ENCODE measurements at regions not wholly inside any gene's neighbourhood (a gene's known extent, or its start where the extent isn't known, plus 50 kb on each side); places are given as distances from the start of the nearest gene placed in this dataset.

DNA sequence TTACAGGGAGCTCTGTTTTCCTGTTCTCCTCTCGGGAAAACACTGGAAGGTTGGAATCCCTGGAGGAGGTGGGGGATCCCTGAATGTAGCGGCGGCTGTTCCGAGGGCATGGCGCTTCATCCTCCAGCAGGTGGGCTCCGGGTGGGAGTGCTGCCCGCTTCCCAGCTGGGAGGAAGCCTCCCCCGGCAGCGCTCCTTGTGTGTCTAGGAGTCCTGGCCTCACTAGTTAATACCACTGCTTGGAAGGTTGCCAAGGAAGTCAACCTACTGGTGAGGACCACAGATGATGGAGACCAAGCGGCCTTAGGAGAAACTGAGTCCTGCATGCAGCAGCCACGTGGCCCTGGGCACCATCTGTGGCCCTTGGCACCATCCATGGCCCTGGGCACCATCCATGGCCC, 151.9 kb upstream of the PFKP start:
- no peak for DNase-seq (ENCODE audit: low spot score in 2 of 2)
- Histone ChIP-seq H3K4me1 (no peaks in the 10 kb centered on the region), H3K9me3 (no peaks in the 10 kb centered on the region), H3K27ac (no peak overlapping the region), H3K4me3 (no peak overlapping the region), H3K36me3 (no peaks in the 10 kb centered on the region), H3K27me3 (peaks cover 22% of the 10 kb centered on the region)
- TF ChIP-seq POLR2AphosphoS5 (IDR thresholded peaks at IDR 0.05): no peak
- TF ChIP-seq EP300 (IDR thresholded peaks at IDR 0.05): no peak
- TF ChIP-seq, protein P1, sequence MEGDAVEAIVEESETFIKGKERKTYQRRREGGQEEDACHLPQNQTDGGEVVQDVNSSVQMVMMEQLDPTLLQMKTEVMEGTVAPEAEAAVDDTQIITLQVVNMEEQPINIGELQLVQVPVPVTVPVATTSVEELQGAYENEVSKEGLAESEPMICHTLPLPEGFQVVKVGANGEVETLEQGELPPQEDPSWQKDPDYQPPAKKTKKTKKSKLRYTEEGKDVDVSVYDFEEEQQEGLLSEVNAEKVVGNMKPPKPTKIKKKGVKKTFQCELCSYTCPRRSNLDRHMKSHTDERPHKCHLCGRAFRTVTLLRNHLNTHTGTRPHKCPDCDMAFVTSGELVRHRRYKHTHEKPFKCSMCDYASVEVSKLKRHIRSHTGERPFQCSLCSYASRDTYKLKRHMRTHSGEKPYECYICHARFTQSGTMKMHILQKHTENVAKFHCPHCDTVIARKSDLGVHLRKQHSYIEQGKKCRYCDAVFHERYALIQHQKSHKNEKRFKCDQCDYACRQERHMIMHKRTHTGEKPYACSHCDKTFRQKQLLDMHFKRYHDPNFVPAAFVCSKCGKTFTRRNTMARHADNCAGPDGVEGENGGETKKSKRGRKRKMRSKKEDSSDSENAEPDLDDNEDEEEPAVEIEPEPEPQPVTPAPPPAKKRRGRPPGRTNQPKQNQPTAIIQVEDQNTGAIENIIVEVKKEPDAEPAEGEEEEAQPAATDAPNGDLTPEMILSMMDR (IDR thresholded peaks at IDR 0.05): no peak
- TF ChIP-seq POLR2A (IDR thresholded peaks at IDR 0.05): no peak
- 92% methylated on average over 7 of the region's 11 CpGs for WGBS

DNA sequence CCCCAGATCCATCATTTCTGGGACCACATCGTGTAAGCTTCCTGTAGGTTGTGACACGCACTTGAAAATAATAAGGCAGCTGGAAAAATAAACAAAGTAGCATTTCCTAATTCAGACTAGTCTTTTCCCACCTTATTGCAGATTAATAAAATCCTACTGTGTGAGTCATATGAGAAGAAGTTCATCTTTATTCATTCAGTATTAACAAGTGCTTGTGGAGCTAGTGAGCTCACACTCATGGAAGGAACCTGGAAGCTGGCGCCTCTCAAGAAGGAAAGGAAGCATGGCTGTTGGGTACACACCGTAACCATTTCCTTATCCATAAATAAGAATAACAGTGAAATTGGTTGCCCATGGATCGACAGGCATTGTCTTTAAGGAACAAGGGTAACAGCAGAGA, 152.6 kb upstream of the PFKP start:
- H3K9me3 ChIP-seq: no peaks in the 10 kb centered on the region
- 84% methylated on average over 5 of the region's 5 CpGs for WGBS
- H3K27me3 ChIP-seq: peaks cover 22% of the 10 kb centered on the region
- H3K36me3 ChIP-seq: no peaks in the 10 kb centered on the region
- no peak for TF ChIP-seq POLR2AphosphoS5 (IDR thresholded peaks at IDR 0.05)
- TF ChIP-seq, protein P1 (IDR thresholded peaks at IDR 0.05): no peak
- no peak for TF ChIP-seq POLR2A (IDR thresholded peaks at IDR 0.05)
- TF ChIP-seq EP300 (IDR thresholded peaks at IDR 0.05): no peak
- H3K27ac ChIP-seq: no peak overlapping the region
- H3K4me1 ChIP-seq: no peaks in the 10 kb centered on the region
- no peak overlapping the region for H3K4me3 ChIP-seq
- no peak for DNase-seq (ENCODE audit: low spot score in 2 of 2)

DNA sequence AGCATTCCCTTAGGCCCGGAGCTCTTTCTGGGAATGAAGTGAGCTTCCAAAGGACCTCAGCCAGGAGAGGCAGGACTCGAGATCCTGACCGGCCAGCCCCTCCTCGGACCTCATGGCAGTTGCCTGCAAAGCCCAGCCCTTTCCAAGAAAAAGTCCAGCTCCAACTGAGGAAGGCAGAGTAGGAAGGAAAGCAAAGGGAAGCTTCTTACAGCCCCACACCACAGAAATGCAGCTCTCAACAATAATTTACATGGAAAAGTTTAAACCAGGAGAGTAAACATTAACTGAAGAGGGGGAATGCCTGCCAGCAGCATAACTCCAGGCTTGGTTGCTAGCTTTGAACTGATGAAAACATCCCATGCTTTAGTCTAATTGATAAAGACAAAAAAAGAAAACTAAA, 153.9 kb upstream of the PFKP start:
- TF ChIP-seq POLR2A (IDR thresholded peaks at IDR 0.05) (no peak), POLR2AphosphoS5 (IDR thresholded peaks at IDR 0.05) (no peak), EP300 (IDR thresholded peaks at IDR 0.05) (no peak)
- TF ChIP-seq, protein P1 (IDR thresholded peaks at IDR 0.05): no peak

DNA sequence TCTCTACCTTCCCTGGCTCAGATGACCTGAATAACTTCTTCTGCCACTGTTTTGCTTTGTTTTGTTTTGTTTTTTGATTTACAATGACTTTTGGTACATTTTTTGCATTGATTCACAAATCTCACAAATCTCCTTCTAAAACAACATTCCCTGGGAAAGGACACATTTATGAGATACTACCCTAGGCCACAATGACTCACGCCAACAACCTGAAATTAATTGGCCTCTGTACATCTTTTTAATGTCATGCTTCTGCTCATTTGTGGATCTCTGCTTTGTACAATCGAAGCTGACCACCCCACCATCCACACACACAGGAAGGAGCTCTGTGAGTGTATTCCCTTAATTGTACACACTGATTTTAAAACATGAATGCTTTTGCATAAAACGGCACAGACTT, 156.7 kb upstream of the PFKP start:
- TF ChIP-seq, protein P1 (IDR thresholded peaks at IDR 0.05): no peak
- no peak for TF ChIP-seq POLR2A (IDR thresholded peaks at IDR 0.05)
- no peak for TF ChIP-seq EP300 (IDR thresholded peaks at IDR 0.05)
- TF ChIP-seq POLR2AphosphoS5 (IDR thresholded peaks at IDR 0.05): no peak
- Histone ChIP-seq H3K27ac (no peak overlapping the region), H3K4me1 (no peaks in the 10 kb centered on the region), H3K4me3 (no peak overlapping the region), H3K9me3 (no peaks in the 10 kb centered on the region), H3K36me3 (no peaks in the 10 kb centered on the region), H3K27me3 (peaks cover 16% of the 10 kb centered on the region)
- WGBS: 59% methylated on average over 3 of the region's 3 CpGs
- no peak for DNase-seq (ENCODE audit: low spot score in 2 of 2)

More for the DNA sequence above, 153.9 kb upstream of the PFKP start:
- Histone ChIP-seq H3K27ac (no peak overlapping the region), H3K4me1 (no peaks in the 10 kb centered on the region), H3K27me3 (peaks cover 18% of the 10 kb centered on the region), H3K9me3 (no peaks in the 10 kb centered on the region), H3K36me3 (no peaks in the 10 kb centered on the region), H3K4me3 (no peak overlapping the region)
- DNase-seq (ENCODE audit: low spot score in 2 of 2): no peak
- 58% methylated on average over 4 of the region's 4 CpGs for WGBS

DNA sequence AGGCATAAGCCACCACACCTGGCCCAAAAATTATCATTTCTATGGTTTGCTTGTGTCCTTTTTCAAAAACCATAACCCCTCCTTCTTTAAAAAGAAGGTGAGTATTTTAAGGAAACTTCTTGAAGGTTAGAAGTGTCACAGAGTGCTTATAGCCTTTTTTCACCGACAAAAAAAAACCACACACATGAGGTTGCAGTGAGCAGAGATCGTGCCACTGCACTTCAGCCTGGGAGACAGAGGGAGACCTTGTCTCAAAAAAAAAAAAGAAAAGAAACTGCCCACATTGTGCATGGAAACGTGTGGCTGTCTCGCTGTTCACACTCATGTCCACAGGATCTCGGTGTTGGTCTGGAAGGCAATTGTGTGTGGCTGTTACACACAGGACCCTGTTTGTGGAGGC, 157.4 kb upstream of the PFKP start:
- no peaks in the 10 kb centered on the region for H3K4me1 ChIP-seq
- no peak for DNase-seq (ENCODE audit: low spot score in 2 of 2)
- H3K9me3 ChIP-seq: no peaks in the 10 kb centered on the region
- no peak overlapping the region for H3K27ac ChIP-seq
- no peaks in the 10 kb centered on the region for H3K36me3 ChIP-seq
- H3K4me3 ChIP-seq: no peak overlapping the region
- peaks cover 16% of the 10 kb centered on the region for H3K27me3 ChIP-seq
- TF ChIP-seq POLR2A (IDR thresholded peaks at IDR 0.05): no peak
- no peak for TF ChIP-seq EP300 (IDR thresholded peaks at IDR 0.05)
- TF ChIP-seq POLR2AphosphoS5 (IDR thresholded peaks at IDR 0.05): no peak
- 81% methylated on average over 5 of the region's 5 CpGs for WGBS

Data from suprapubic skin (tissue), 4 donors.